ENCODE measurements at regions not wholly inside any gene's neighbourhood (a gene's known extent, or its start where the extent isn't known, plus 50 kb on each side); places are given as distances from the start of the nearest gene placed in this dataset.

GRCh38 chr13:104295537-104295936, 1229.3 kb upstream of the SLC10A2 start:
- H3K4me1 ChIP-seq: no peaks in the 10 kb centered on the region
- H3K36me3 ChIP-seq (ENCODE audit: low read depth, missing control alignments): no peaks in the 10 kb centered on the region
- intact Hi-C loops (cut with DNase I; ENCODE audit: low total_unique reads): no loop called here
- WGBS, 2 donors: 84 to 89% methylated on average over 5 of the region's 5 CpGs
- H3K9me3 ChIP-seq: no peaks in the 10 kb centered on the region
- no peak for DNase-seq
- no peak overlapping the region for H3K27ac ChIP-seq
- TF ChIP-seq CTCF (IDR thresholded peaks at IDR 0.05) (no peak), POLR2A (IDR thresholded peaks at IDR 0.05) (no peak)
- no peak overlapping the region for H3K4me3 ChIP-seq
- no peaks in the 10 kb centered on the region for H3K27me3 ChIP-seq

GRCh38 chr13:104289400-104289799, 1223.2 kb upstream of the SLC10A2 start:
- no peak for DNase-seq
- Histone ChIP-seq H3K36me3 (ENCODE audit: low read depth, missing control alignments) (no peaks in the 10 kb centered on the region), H3K9me3 (no peaks in the 10 kb centered on the region), H3K4me3 (no peak overlapping the region), H3K4me1 (no peaks in the 10 kb centered on the region), H3K27me3 (no peaks in the 10 kb centered on the region), H3K27ac (no peak overlapping the region)
- TF ChIP-seq CTCF (IDR thresholded peaks at IDR 0.05): no peak
- TF ChIP-seq POLR2A (IDR thresholded peaks at IDR 0.05): no peak
- intact Hi-C loops (cut with DNase I; ENCODE audit: low total_unique reads): no loop called here
- WGBS, 2 donors: 91 to 92% methylated on average over 3 of the region's 3 CpGs

DNA sequence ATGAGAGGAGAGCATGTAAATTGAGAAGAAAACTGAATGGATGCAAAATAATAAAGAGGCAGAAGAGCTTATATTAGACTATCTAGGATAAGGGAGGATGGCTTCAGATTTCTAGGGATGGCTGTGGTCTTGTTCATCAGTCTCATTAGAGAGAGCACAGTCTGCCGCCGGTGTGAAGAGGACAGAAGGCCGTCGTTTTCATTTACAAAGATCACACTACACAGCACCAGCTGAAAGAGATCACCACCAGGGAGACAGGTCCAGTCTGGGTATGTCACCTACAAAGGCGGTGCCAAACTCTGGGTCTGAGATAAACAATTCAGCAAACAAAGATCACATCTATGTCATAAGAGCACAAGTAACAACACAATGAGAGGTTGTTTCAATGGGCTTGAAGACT, 1222.3 kb upstream of the SLC10A2 start:
- no peak overlapping the region for H3K4me3 ChIP-seq
- TF ChIP-seq POLR2A (IDR thresholded peaks at IDR 0.05) (no peak), CTCF (IDR thresholded peaks at IDR 0.05) (no peak)
- no peaks in the 10 kb centered on the region for H3K4me1 ChIP-seq
- intact Hi-C loops (cut with DNase I; ENCODE audit: low total_unique reads): no loop called here
- H3K9me3 ChIP-seq: no peaks in the 10 kb centered on the region
- WGBS, 2 donors: 81 to 83% methylated on average over 5 of the region's 5 CpGs
- no peak for DNase-seq
- no peak overlapping the region for H3K27ac ChIP-seq
- H3K36me3 ChIP-seq (ENCODE audit: low read depth, missing control alignments): no peaks in the 10 kb centered on the region
- no peaks in the 10 kb centered on the region for H3K27me3 ChIP-seq

DNA sequence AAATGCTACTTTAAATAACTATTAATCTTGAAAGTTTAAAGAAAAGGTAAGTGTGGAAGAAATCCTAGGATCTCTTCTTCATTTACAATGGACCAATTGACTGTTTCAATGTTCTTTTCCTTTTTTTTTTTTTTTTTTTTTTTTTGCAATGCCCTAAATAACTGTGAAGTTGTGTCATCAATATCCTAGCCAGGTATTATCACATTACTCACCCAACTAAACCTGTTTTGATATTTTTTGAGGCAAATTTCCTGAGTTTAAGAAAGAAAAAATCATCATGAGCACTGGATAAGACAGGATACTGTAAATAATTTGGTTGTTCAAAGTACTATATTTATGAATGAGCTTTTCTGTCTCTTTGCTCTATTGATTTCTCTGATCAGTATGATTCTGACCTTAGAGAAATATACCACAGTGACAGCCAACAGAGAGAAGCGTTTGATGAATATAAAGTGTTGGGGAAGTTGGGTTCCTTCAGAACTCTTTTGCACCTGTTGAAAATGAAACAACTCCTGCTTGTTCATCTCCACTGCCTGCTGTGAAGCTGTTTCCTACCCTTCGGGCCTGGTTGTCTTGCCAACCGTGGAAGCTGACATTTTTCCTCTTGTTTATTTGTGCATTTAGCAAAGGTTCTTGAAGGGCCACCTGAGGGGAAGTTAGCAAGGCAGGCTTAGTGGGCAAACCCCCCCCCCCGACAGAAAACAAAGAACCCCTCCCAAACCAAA, 1220.5 kb upstream of the SLC10A2 start:
- Histone ChIP-seq H3K27me3 (no peaks in the 10 kb centered on the region), H3K4me3 (no peak overlapping the region), H3K9me3 (no peaks in the 10 kb centered on the region), H3K27ac (no peak overlapping the region), H3K36me3 (ENCODE audit: low read depth, missing control alignments) (no peaks in the 10 kb centered on the region), H3K4me1 (no peaks in the 10 kb centered on the region)
- TF ChIP-seq CTCF (IDR thresholded peaks at IDR 0.05) (no peak), POLR2A (IDR thresholded peaks at IDR 0.05) (no peak)
- no peak for DNase-seq
- intact Hi-C loops (cut with DNase I; ENCODE audit: low total_unique reads): no loop called here
- WGBS, 2 donors: 54 to 60% methylated on average over 4 of the region's 4 CpGs

GRCh38 chr13:104281910-104282309, 1215.7 kb upstream of the SLC10A2 start:
- intact Hi-C loops (cut with DNase I; ENCODE audit: low total_unique reads): no loop called here
- H3K4me3 ChIP-seq: no peak overlapping the region
- H3K4me1 ChIP-seq: no peaks in the 10 kb centered on the region
- no peak overlapping the region for H3K27ac ChIP-seq
- DNase-seq: no peak
- no peaks in the 10 kb centered on the region for H3K9me3 ChIP-seq
- no peak for TF ChIP-seq POLR2A (IDR thresholded peaks at IDR 0.05)
- no peak for TF ChIP-seq CTCF (IDR thresholded peaks at IDR 0.05)
- no peaks in the 10 kb centered on the region for H3K27me3 ChIP-seq
- WGBS, 2 donors: 76 to 82% methylated on average over 4 of the region's 4 CpGs
- H3K36me3 ChIP-seq (ENCODE audit: low read depth, missing control alignments): no peaks in the 10 kb centered on the region
